ENCODE measurements at regions not wholly inside any gene's neighbourhood (a gene's known extent, or its start where the extent isn't known, plus 50 kb on each side); places are given as distances from the start of the nearest gene placed in this dataset.

DNA sequence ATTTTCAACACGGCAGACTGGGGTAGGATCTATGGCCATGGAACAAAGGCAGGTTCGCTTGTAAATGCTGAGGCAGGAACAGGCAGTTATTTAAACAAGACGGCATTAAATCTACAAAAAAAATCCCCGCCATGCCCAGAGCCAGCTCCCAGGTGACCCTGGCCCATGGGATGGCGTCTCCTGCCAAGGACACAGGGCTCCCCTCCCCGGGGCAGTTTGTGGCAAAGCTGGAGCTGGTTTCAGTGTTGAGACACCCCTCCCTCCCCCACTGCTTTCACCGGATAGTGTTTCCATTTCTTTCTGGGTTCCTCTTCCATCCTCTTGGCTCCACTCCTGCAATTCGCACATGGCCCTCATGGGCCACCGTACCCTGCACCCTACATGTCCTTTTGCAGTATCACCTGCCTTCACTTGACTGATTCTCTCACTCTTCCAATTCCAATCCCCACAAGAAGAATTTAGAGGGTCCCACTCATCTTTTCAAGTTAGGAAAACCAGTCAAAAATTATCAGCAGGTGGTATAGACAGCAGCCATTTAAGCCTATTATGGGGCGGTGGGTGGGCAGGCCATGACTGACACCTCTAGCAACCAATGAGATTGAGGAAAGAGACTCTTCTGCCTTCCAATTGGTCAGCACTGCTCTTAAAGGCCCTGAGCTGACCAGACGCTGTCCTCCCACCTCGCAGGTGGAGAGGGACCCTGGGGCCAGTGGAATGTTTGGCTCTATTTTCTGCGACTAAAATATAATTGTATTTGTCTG is 52.0 kb downstream of the OLIG1 start:
- H3K9ac ChIP-seq (ENCODE audit: low read depth, low read length): no peak overlapping the region
- no peak overlapping the region for H3K27ac ChIP-seq (ENCODE audit: low read depth, low read length)
- H3K36me3 ChIP-seq (ENCODE audit: control insufficient read depth, insufficient read depth, low read length): no peaks in the 10 kb centered on the region
- H3K9me3 ChIP-seq (ENCODE audit: control insufficient read depth, insufficient read depth, low read length): no peaks in the 10 kb centered on the region
- H3K4me1 ChIP-seq (ENCODE audit: control insufficient read depth, insufficient read depth, low read length): peaks cover 22% of the 10 kb centered on the region
- no peak overlapping the region for H3K4me3 ChIP-seq (ENCODE audit: low read depth, low read length)
- H3K27me3 ChIP-seq (ENCODE audit: control insufficient read depth, insufficient read depth, low read length): peaks cover 10% of the 10 kb centered on the region

DNA sequence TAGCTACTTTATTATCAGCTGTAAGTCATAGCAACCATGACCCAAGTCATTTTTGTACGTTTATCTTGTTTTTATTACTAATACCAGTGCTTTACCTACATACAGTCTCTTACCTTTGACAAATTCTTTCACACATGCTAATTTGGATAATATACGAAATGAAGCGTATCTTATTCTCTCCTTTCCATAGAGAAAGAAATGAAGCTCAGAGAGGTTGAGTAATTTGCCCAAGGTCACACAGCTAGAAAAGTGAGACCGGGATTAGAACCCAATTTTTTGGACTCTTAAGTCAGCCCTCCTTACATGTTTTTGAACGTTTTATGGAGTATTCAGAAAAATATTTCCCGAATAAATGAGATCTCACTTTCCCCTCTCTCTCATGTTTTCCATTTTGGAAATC is 52.6 kb downstream of the OLIG1 start:
- Histone ChIP-seq H3K27me3 (ENCODE audit: control insufficient read depth, insufficient read depth, low read length) (peaks cover 13% of the 10 kb centered on the region), H3K9me3 (ENCODE audit: control insufficient read depth, insufficient read depth, low read length) (no peaks in the 10 kb centered on the region), H3K27ac (ENCODE audit: low read depth, low read length) (no peak overlapping the region), H3K4me1 (ENCODE audit: control insufficient read depth, insufficient read depth, low read length) (peaks cover 26% of the 10 kb centered on the region), H3K36me3 (ENCODE audit: control insufficient read depth, insufficient read depth, low read length) (no peaks in the 10 kb centered on the region), H3K4me3 (ENCODE audit: low read depth, low read length) (no peak overlapping the region), H3K9ac (ENCODE audit: low read depth, low read length) (no peak overlapping the region)

DNA sequence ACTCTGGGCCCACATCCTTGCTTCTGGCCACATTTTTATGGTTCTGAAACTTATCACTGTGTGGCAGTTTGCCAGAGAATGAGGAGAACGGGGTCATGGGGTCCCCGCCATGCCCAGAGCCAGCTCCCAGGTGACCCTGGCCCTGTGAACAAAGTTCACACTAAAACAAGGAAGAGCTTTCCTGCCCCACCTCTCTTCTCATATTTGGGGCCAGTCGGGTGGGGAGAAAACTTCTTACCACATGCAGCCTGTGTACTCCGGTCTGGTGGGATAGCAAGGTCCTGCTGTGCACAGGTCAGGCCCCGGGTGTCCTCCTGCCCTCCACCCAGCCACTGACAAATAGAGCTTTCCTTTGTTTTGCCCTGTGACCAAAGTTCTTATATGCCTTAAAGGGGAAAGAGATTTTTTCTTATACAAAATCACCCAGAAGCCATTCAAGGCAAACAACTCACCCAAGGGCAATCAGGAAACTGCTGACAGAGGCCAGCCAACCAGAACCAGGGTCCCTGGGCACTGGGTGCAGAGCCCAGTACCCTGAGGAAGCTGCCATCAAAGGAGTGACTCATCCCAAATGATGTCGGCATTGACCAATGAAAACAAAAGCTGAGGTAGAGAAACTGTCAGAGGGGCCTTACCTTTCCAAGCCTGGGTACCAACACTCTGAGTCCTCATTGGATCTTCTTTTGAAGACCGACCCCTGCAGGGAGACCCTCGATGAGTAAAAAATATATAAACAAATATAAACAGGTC is 53.6 kb downstream of the OLIG1 start:
- Histone ChIP-seq H3K27ac (ENCODE audit: low read depth, low read length) (no peak overlapping the region), H3K9ac (ENCODE audit: low read depth, low read length) (no peak overlapping the region), H3K4me1 (ENCODE audit: control insufficient read depth, insufficient read depth, low read length) (peaks cover 35% of the 10 kb centered on the region), H3K9me3 (ENCODE audit: control insufficient read depth, insufficient read depth, low read length) (no peaks in the 10 kb centered on the region), H3K27me3 (ENCODE audit: control insufficient read depth, insufficient read depth, low read length) (peaks cover 19% of the 10 kb centered on the region), H3K36me3 (ENCODE audit: control insufficient read depth, insufficient read depth, low read length) (no peaks in the 10 kb centered on the region), H3K4me3 (ENCODE audit: low read depth, low read length) (no peak overlapping the region)

DNA sequence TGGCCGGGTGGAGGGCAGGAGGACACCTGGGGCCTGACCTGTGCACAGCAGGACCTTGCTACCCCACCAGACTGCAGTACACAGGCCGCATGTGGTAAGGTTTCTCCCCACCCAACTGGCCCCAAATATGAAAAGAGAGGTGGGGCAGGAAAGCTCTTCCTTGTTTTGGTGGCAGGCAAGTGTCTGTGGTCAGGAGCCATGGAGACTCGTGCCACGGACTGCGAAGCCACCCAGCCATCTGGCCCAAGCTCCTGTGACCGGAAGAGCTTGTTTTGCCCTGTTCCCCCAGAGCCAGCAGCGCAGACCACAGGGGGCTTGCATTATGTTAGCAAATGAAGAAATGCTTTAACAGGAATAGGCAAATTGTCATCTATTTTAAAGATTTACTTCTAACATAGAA is 54.9 kb downstream of the OLIG1 start:
- Histone ChIP-seq H3K9me3 (ENCODE audit: control insufficient read depth, insufficient read depth, low read length) (no peaks in the 10 kb centered on the region), H3K4me1 (ENCODE audit: control insufficient read depth, insufficient read depth, low read length) (peaks cover 36% of the 10 kb centered on the region), H3K4me3 (ENCODE audit: low read depth, low read length) (no peak overlapping the region), H3K27me3 (ENCODE audit: control insufficient read depth, insufficient read depth, low read length) (peaks cover 21% of the 10 kb centered on the region), H3K27ac (ENCODE audit: low read depth, low read length) (no peak overlapping the region), H3K9ac (ENCODE audit: low read depth, low read length) (no peak overlapping the region), H3K36me3 (ENCODE audit: control insufficient read depth, insufficient read depth, low read length) (no peaks in the 10 kb centered on the region)

DNA sequence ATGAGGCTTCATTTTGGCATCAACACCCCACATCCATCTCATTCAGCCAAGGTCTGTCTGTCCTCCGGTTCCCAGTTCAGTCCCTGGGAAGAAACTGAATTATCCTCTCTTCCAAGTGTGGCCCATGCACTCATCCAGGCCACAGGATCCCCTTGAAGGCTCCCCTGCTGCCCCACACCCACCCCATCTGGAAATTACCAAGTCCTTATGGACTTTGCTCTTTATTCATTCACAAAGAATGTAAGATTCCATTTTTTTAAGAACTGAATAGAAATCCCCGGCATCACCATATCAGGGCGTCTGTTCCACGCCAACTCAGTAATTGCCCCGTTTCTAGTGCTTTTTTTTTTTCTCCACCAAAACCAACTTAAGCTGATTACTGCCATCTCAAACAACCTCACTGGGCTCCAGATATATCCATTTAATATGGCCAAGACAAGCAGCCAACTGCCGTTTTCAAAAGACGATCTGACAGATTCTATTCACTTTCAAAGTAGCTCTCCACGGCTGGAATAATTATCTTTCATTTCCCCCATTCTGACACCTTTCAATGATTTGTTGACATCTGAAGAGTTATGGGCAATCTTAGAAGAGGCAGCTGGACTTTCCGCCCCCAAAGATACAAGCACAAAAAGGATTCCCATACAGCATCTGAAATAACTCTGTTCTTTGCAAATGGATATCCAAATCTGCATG is 55.9 kb downstream of the OLIG1 start:
- Histone ChIP-seq H3K9me3 (ENCODE audit: control insufficient read depth, insufficient read depth, low read length) (no peaks in the 10 kb centered on the region), H3K4me3 (ENCODE audit: low read depth, low read length) (no peak overlapping the region), H3K27me3 (ENCODE audit: control insufficient read depth, insufficient read depth, low read length) (peaks cover 21% of the 10 kb centered on the region), H3K9ac (ENCODE audit: low read depth, low read length) (no peak overlapping the region), H3K27ac (ENCODE audit: low read depth, low read length) (no peak overlapping the region), H3K4me1 (ENCODE audit: control insufficient read depth, insufficient read depth, low read length) (peaks cover 36% of the 10 kb centered on the region), H3K36me3 (ENCODE audit: control insufficient read depth, insufficient read depth, low read length) (no peaks in the 10 kb centered on the region)

DNA sequence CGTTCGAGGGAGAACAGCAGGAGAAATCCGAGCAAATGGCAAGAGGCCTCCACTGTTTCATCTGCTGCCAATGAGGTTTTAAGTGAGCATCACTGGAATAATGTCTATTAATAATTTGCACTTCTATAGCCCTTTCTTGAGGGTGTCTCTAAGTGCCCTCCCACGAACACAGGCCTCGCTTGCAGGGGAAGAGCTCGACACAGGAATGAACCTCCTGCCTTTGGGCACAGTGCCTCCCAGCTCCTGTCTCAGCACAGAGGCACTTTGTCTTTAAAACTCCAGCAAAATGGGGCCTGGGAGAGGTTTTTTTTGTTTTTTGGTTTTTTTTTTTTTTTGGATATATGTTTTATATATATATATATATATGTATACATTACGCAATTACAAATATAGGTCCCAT is 56.6 kb downstream of the OLIG1 start:
- Histone ChIP-seq H3K27ac (ENCODE audit: low read depth, low read length) (no peak overlapping the region), H3K4me3 (ENCODE audit: low read depth, low read length) (no peak overlapping the region), H3K27me3 (ENCODE audit: control insufficient read depth, insufficient read depth, low read length) (peaks cover 21% of the 10 kb centered on the region), H3K4me1 (ENCODE audit: control insufficient read depth, insufficient read depth, low read length) (peaks cover 35% of the 10 kb centered on the region), H3K9me3 (ENCODE audit: control insufficient read depth, insufficient read depth, low read length) (no peaks in the 10 kb centered on the region), H3K9ac (ENCODE audit: low read depth, low read length) (no peak overlapping the region), H3K36me3 (ENCODE audit: control insufficient read depth, insufficient read depth, low read length) (no peaks in the 10 kb centered on the region)

DNA sequence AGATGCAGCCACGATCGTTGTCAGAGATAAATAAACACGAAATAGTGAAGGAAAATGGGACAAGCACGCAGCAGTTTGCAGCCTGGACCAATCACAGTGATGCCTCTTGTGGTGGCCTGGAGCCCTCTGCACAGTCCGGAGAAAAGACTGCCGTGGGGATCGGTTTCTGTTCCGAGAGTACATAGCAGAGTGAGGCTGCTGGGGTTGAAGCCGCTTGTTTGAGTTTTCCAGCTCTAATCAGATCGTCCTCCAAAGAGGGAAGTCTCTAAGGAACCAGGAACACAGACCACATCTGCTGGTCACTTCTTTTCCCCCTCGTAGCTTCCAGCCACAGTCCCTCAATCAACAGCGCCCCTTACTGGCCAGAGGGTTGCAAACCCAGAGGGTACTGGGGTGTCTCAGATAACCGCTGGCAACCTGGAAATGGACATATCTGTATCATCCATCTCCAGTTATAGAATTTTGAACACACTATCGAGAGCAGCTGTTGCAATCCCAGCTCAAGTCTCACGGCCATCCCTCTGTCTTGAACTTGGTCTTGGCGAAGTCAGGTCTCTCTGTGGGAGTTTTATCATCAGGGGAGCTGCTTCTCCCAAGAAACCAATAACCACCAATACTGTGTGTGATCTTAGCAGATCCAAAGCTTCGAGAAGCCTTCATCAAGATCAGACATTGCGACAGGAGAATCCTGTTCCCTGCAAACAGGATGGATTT is 57.4 kb downstream of the OLIG1 start:
- Histone ChIP-seq H3K9me3 (ENCODE audit: control insufficient read depth, insufficient read depth, low read length) (no peaks in the 10 kb centered on the region), H3K4me3 (ENCODE audit: low read depth, low read length) (peak overlapping the region; percentile 52), H3K36me3 (ENCODE audit: control insufficient read depth, insufficient read depth, low read length) (no peaks in the 10 kb centered on the region), H3K27me3 (ENCODE audit: control insufficient read depth, insufficient read depth, low read length) (peaks cover 21% of the 10 kb centered on the region), H3K27ac (ENCODE audit: low read depth, low read length) (peak overlapping the region; percentile 31), H3K4me1 (ENCODE audit: control insufficient read depth, insufficient read depth, low read length) (peaks cover 31% of the 10 kb centered on the region), H3K9ac (ENCODE audit: low read depth, low read length) (no peak overlapping the region)

DNA sequence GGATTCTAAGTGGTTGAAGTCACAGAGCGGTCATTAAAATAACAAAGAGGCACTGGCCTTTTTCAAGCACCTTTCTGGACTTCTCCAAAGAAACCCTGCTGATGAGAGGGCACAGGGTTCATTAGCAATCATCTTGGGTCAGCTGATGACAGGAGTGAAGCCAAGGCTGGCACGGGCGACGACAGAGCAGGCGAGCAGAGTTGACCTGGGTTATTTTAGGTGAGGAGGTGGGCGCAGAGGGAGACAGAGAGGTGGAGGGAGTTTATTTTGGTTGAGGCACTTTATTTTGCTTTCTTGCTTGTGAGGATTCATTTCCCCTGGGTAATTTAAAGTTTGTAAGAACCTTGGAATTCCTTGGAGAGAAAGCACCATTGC is 57.9 kb downstream of the OLIG1 start:
- peak overlapping the region; percentile 30 for H3K4me3 ChIP-seq (ENCODE audit: low read depth, low read length)
- no peaks in the 10 kb centered on the region for H3K9me3 ChIP-seq (ENCODE audit: control insufficient read depth, insufficient read depth, low read length)
- H3K27ac ChIP-seq (ENCODE audit: low read depth, low read length): no peak overlapping the region
- no peaks in the 10 kb centered on the region for H3K36me3 ChIP-seq (ENCODE audit: control insufficient read depth, insufficient read depth, low read length)
- H3K27me3 ChIP-seq (ENCODE audit: control insufficient read depth, insufficient read depth, low read length): peaks cover 21% of the 10 kb centered on the region
- no peak overlapping the region for H3K9ac ChIP-seq (ENCODE audit: low read depth, low read length)
- peaks cover 31% of the 10 kb centered on the region for H3K4me1 ChIP-seq (ENCODE audit: control insufficient read depth, insufficient read depth, low read length)

DNA sequence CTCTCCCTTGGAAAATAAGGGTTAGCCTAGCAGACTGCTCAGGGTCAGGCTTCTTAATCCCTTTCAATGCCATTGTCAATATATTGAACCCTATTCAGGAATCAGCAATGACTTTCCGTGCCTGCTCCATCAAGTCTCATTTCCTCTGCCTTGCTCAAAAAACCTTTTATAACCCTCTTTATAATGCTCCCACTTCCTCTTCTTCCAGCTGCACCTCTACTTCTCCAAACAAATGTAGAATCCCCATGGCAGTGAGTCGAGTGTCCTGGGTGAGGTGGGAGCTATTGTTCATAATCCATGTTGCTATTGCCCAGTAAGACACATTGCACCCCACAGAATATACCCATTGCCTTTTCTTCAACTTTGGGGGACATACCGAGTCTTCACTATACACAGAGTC is 58.6 kb downstream of the OLIG1 start:
- Histone ChIP-seq H3K36me3 (ENCODE audit: control insufficient read depth, insufficient read depth, low read length) (no peaks in the 10 kb centered on the region), H3K4me1 (ENCODE audit: control insufficient read depth, insufficient read depth, low read length) (peaks cover 31% of the 10 kb centered on the region), H3K27ac (ENCODE audit: low read depth, low read length) (no peak overlapping the region), H3K9me3 (ENCODE audit: control insufficient read depth, insufficient read depth, low read length) (no peaks in the 10 kb centered on the region), H3K9ac (ENCODE audit: low read depth, low read length) (no peak overlapping the region), H3K27me3 (ENCODE audit: control insufficient read depth, insufficient read depth, low read length) (peaks cover 21% of the 10 kb centered on the region), H3K4me3 (ENCODE audit: low read depth, low read length) (no peak overlapping the region)

DNA sequence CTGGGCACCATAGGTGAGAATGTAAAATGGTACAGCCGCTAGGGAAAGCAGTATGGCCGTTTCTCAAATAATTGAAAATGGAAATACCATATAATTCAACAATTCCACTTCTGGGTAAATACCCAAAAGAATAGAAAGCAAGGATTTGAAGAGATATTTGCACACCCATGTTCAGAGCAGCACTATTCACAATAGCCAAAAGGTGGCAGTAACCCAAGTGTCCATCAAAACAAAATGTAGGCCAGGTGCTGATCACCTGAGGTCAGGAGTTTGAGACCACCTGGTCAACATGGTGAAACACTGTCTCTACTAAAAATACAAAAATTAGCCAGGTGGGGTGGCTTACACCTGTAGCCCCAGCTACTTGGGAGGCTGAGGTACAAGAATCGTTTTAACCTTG is 62.1 kb downstream of the OLIG1 start:
- no peak overlapping the region for H3K9ac ChIP-seq (ENCODE audit: low read depth, low read length)
- no peak overlapping the region for H3K27ac ChIP-seq (ENCODE audit: low read depth, low read length)
- no peaks in the 10 kb centered on the region for H3K9me3 ChIP-seq (ENCODE audit: control insufficient read depth, insufficient read depth, low read length)
- H3K4me1 ChIP-seq (ENCODE audit: control insufficient read depth, insufficient read depth, low read length): peaks cover 14% of the 10 kb centered on the region
- no peaks in the 10 kb centered on the region for H3K36me3 ChIP-seq (ENCODE audit: control insufficient read depth, insufficient read depth, low read length)
- H3K27me3 ChIP-seq (ENCODE audit: control insufficient read depth, insufficient read depth, low read length): peaks cover 12% of the 10 kb centered on the region
- no peak overlapping the region for H3K4me3 ChIP-seq (ENCODE audit: low read depth, low read length)
